ENCODE measurements at regions not wholly inside any gene's neighbourhood (a gene's known extent, or its start where the extent isn't known, plus 50 kb on each side); places are given as distances from the start of the nearest gene placed in this dataset.

DNA sequence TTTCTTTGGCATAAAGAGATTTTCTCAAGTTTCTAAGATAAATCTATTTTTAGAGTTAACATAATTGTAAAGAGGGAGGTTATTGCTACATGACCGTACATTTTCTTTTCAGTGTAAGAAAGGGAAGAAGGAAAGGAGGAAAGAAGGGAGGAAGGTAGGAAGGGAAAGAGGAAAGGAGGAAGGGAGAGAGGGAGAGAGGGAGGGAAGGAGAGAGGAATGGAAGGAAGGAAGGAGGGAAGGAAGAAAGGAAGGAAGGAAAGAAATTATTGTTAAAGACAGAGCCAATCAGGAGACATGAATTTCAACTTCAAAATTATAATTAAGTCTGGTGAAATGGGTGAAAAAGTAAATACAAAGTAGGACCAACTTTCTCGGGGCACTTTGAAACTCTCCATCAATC lies 197.6 kb downstream of the SNCA start:
- H3K27me3 ChIP-seq = no peaks in the 10 kb centered on the region
- no peaks in the 10 kb centered on the region for H3K36me3 ChIP-seq
- no peaks in the 10 kb centered on the region for H3K9me3 ChIP-seq
- no peak for DNase-seq (ENCODE audit: low spot score in 2 of 2)
- H3K4me1 ChIP-seq = peaks cover 3% of the 10 kb centered on the region
- TF ChIP-seq EP300 (IDR thresholded peaks at IDR 0.05) (no peak), POLR2A (IDR thresholded peaks at IDR 0.05) (no peak), POLR2AphosphoS5 (IDR thresholded peaks at IDR 0.05) (no peak)
- TF ChIP-seq, protein P1, sequence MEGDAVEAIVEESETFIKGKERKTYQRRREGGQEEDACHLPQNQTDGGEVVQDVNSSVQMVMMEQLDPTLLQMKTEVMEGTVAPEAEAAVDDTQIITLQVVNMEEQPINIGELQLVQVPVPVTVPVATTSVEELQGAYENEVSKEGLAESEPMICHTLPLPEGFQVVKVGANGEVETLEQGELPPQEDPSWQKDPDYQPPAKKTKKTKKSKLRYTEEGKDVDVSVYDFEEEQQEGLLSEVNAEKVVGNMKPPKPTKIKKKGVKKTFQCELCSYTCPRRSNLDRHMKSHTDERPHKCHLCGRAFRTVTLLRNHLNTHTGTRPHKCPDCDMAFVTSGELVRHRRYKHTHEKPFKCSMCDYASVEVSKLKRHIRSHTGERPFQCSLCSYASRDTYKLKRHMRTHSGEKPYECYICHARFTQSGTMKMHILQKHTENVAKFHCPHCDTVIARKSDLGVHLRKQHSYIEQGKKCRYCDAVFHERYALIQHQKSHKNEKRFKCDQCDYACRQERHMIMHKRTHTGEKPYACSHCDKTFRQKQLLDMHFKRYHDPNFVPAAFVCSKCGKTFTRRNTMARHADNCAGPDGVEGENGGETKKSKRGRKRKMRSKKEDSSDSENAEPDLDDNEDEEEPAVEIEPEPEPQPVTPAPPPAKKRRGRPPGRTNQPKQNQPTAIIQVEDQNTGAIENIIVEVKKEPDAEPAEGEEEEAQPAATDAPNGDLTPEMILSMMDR (IDR thresholded peaks at IDR 0.05) = no peak
- H3K4me3 ChIP-seq = no peak overlapping the region
- 90% methylated on average over 2 of the region's 2 CpGs for whole genome bisulfite sequencing
- H3K27ac ChIP-seq = no peak overlapping the region

DNA sequence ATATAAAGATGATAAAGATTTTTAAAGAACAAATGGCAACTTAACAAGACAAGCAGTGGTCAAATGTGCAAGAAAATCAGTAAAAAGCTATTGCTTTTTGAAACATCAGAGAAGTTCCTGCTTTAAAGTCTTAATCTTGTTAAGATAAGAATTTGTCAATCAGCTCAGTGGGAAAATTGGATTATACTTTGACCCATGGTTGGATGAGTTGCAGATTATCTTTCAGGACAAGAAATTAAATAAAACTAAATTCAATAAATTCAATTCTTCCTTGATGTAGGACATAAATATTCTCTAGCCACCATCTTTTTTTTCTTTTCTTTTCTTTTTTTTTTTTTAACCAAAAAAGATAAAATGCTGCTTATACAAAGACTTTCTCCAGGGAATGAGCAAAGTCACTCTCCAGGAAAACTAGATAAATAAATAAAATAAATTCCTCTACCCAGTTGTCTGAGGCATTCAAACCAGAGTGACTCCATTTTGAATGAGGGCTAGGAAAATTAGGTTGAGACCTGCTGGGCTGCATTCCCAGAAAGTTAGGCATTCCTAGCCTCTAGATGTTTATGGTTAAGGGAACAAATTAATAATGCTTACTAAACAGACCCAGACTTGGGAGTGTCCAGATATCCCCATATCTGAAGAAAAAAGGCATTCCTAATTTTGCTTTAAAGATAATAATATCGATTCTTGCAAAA lies 211.2 kb downstream of the SNCA start:
- no peaks in the 10 kb centered on the region for H3K9me3 ChIP-seq
- H3K27ac ChIP-seq = no peak overlapping the region
- 89% methylated on average over 1 of the region's 1 CpG for WGBS
- TF ChIP-seq POLR2A (IDR thresholded peaks at IDR 0.05) (no peak), POLR2AphosphoS5 (IDR thresholded peaks at IDR 0.05) (no peak), EP300 (IDR thresholded peaks at IDR 0.05) (no peak)
- TF ChIP-seq, protein P1 (IDR thresholded peaks at IDR 0.05) = no peak
- H3K36me3 ChIP-seq = no peaks in the 10 kb centered on the region
- H3K27me3 ChIP-seq = no peaks in the 10 kb centered on the region
- no peaks in the 10 kb centered on the region for H3K4me1 ChIP-seq
- no peak overlapping the region for H3K4me3 ChIP-seq
- no peak for DNase-seq (ENCODE audit: low spot score in 2 of 2)

DNA sequence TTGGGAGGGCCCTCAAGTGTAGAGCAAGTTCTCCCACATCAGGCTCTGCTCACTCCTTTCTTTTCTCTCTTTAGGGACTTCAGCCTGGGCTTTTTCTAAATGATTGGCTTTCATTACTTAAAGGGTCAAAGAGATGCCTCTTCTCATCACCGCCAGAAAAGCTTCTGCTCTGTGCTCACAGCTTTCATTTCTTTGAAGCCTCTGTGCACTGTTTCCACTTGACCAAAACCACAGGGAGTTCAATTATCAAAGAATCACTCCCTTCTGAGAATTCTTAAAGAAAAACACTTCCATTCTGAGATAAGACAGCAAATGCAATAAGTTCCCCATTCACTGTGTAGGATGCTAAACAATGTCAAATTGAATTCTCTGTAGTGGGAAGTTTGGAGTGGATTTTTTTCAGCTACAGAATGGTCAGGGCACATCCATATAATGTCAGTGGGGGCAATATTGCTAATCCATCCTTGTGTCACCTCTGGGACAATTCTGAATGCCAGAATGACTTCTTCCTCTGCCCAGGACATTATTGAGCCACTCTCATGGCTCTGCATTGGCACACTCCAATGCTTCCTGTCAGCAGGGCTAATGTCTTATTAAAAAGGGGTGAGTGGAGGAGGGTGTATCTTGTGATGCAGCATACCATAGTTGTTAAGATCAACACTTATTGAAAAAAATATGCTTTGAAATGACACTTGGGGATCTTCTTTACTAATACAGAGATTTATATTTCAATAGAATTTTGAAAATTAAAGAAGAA lies 217.6 kb downstream of the SNCA start:
- TF ChIP-seq POLR2A (IDR thresholded peaks at IDR 0.05) (no peak), EP300 (IDR thresholded peaks at IDR 0.05) (no peak), POLR2AphosphoS5 (IDR thresholded peaks at IDR 0.05) (no peak)
- TF ChIP-seq, protein P1 (IDR thresholded peaks at IDR 0.05) = no peak
- WGBS = 68% methylated on average over 1 of the region's 1 CpG

DNA sequence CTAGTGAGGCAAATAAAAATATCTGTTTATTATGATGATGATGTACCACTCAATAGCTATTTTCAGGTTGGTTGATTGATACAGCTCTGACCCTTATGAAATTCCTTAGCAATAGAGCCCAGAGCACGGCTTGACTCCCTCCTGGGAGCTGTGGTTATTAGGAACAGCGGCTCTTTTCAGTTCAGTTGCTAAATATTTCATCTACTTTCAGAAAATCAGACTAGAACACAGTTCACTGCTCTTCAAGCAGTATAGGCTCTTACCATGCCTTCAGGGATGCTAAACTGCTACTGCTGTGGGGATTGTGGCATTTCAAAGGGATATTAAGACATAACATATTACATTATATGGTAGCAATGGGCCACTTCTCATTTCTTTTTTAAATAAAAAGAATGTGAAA lies 218.8 kb downstream of the SNCA start:
- no peak overlapping the region for H3K27ac ChIP-seq
- H3K4me1 ChIP-seq = no peaks in the 10 kb centered on the region
- no peak overlapping the region for H3K4me3 ChIP-seq
- 94% methylated on average over 2 of the region's 2 CpGs for WGBS
- no peaks in the 10 kb centered on the region for H3K27me3 ChIP-seq
- TF ChIP-seq POLR2AphosphoS5 (IDR thresholded peaks at IDR 0.05) = no peak
- TF ChIP-seq EP300 (IDR thresholded peaks at IDR 0.05) = no peak
- no peaks in the 10 kb centered on the region for H3K36me3 ChIP-seq
- DNase-seq (ENCODE audit: low spot score in 2 of 2) = no peak
- H3K9me3 ChIP-seq = no peaks in the 10 kb centered on the region

More for the DNA sequence above, 217.6 kb downstream of the SNCA start:
- no peaks in the 10 kb centered on the region for H3K27me3 ChIP-seq
- no peak overlapping the region for H3K27ac ChIP-seq
- no peak overlapping the region for H3K4me3 ChIP-seq
- H3K36me3 ChIP-seq = no peaks in the 10 kb centered on the region
- no peaks in the 10 kb centered on the region for H3K4me1 ChIP-seq
- no peaks in the 10 kb centered on the region for H3K9me3 ChIP-seq
- no peak for DNase-seq (ENCODE audit: low spot score in 2 of 2)

DNA sequence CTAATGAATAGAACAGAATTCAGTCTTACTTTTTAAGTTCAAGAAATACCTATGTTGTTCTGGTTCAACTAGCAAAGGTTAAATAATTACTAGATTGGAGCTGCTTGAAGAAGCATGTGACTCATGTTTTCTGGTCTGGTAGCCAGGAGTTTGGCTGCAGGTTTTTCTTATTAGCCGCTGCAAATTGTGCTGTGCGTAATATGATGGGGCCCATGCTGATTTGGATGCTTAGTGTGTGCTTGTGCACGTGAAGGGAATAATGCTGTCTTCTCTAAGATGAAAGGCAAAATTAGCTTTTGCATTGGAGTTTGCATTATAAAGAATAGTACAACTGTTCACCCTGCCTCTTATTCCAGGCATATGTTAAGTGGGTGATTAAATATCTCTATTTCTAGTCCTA lies 219.6 kb downstream of the SNCA start:
- no peaks in the 10 kb centered on the region for H3K9me3 ChIP-seq
- H3K27me3 ChIP-seq = no peaks in the 10 kb centered on the region
- H3K4me1 ChIP-seq = no peaks in the 10 kb centered on the region
- no peaks in the 10 kb centered on the region for H3K36me3 ChIP-seq
- no peak overlapping the region for H3K27ac ChIP-seq
- DNase-seq (ENCODE audit: low spot score in 2 of 2) = no peak
- TF ChIP-seq, protein P1 (IDR thresholded peaks at IDR 0.05) = no peak
- TF ChIP-seq EP300 (IDR thresholded peaks at IDR 0.05) = no peak
- no peak for TF ChIP-seq POLR2A (IDR thresholded peaks at IDR 0.05)
- TF ChIP-seq POLR2AphosphoS5 (IDR thresholded peaks at IDR 0.05) = no peak
- H3K4me3 ChIP-seq = no peak overlapping the region
- WGBS = 57% methylated on average over 3 of the region's 3 CpGs
